RWPE1 (cell line): ENCODE measurements at regions not wholly inside any gene's neighbourhood (a gene's known extent, or its start where the extent isn't known, plus 50 kb on each side); places are given as distances from the start of the nearest gene placed in this dataset.

Source experiments
- CTCF ChIA-PET: fragments of 350-600 bp; sonication (Branson Sonifier 250); formaldehyde crosslinking; extraction: SDS; loops from one replicate; lab custom pipeline; 2021; lab: Yijun Ruan, JAX
- POLR2A ChIA-PET: fragments of 400-600 bp; formaldehyde crosslinking; extraction: SDS; loops from one replicate; lab custom pipeline; 2020; ENCODE audit warnings: antibody characterized with exemption; ENCODE audit not compliant: low non-redundant PET; lab: Yijun Ruan, JAX
- DNase-seq: peaks from one replicate; pipeline ENCODE4 v3.0.0; 2012; ENCODE audit warnings: low spot score
- H3K27ac ChIP-seq: fragments of 450-650 bp; 2 replicates; pipeline ENCODE4 v1.5.1; 2017
- TF ChIP-seq, protein P1 (sequence below): fragments of 450-650 bp; conservative IDR thresholded peaks from 2 replicates; pipeline ENCODE4 v1.5.1; 2017; ENCODE audit warnings: low read depth, mild to moderate bottlenecking

DNA sequence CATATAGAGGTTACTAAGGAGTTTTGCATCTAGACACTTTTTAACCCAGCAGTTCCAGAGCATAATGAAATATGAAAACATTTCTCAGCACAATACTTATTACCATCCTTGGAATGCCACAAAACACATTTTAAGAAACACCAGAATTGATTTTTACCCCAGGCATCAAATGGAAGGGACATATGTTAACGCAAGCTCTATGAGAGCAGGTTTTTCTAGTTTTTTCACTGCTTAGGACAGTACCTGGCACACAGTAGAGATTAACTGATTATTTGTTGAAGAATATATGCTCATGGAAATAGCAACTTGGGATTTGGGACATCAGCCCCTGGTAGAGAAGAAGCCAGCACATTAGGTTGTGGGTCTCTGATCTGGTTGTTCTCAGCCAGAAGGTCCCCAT is 67.0 kb upstream of the ARID5B start:
- ChIA-PET CTCF (no interaction called here), POLR2A (no interaction called here)
- DNase-seq: no peak
- TF ChIP-seq, protein P1, sequence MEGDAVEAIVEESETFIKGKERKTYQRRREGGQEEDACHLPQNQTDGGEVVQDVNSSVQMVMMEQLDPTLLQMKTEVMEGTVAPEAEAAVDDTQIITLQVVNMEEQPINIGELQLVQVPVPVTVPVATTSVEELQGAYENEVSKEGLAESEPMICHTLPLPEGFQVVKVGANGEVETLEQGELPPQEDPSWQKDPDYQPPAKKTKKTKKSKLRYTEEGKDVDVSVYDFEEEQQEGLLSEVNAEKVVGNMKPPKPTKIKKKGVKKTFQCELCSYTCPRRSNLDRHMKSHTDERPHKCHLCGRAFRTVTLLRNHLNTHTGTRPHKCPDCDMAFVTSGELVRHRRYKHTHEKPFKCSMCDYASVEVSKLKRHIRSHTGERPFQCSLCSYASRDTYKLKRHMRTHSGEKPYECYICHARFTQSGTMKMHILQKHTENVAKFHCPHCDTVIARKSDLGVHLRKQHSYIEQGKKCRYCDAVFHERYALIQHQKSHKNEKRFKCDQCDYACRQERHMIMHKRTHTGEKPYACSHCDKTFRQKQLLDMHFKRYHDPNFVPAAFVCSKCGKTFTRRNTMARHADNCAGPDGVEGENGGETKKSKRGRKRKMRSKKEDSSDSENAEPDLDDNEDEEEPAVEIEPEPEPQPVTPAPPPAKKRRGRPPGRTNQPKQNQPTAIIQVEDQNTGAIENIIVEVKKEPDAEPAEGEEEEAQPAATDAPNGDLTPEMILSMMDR: no peak
- H3K27ac ChIP-seq: peak overlapping the region; percentile 50

DNA sequence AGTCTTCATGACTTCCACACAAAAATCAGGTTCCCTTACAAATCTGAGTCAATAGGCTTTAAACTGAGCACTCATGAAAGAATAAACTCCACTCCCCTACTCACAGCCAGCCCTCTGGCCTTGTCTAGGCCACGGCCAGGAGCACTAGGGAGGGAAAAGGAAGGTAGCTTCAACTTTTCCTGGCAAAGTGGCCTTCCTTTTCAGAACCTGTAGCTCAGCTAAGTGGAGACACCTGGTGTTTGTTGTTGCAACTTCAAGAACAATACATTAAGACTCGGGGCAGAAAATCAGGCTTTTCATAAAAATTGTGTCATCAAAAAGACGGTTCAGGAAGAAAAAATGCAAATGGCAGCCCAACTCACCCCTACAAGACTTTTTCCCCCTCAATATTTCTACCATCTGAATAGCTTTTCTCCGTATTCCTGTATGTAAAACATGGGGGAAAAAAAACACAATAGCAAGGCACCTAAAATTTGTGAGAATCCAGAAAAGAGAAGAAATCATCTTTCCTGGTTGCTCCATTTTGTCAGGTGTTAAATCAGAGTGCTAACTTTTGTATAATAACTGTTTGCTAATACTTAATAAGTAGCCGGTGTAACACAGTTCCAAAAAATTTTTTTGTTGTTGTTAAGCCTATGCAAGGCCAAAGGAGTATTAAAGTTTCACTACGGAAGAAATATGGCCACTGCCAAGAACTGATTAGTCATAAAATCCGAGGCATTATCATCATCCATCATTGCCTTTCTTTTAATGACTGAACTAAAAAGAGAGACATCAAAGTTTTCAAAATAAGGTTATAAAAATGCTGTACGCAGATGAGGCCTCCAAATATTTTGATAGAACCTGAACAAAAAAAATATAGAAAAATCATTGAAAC is 66.2 kb upstream of the ARID5B start:
- TF ChIP-seq, protein P1: 0 out of 2 replicates have a peak, but pooled peaks have one; percentile 21
- ChIA-PET CTCF (interaction anchor here (0.5 kb wide), 1 partner anchor 136 kb away, joined by 3 read pairs; no protein-coding TSS in a partner anchor), POLR2A (no interaction called here)
- peak overlapping the region; percentile 50 for H3K27ac ChIP-seq
- DNase-seq: peak; percentile 26

DNA sequence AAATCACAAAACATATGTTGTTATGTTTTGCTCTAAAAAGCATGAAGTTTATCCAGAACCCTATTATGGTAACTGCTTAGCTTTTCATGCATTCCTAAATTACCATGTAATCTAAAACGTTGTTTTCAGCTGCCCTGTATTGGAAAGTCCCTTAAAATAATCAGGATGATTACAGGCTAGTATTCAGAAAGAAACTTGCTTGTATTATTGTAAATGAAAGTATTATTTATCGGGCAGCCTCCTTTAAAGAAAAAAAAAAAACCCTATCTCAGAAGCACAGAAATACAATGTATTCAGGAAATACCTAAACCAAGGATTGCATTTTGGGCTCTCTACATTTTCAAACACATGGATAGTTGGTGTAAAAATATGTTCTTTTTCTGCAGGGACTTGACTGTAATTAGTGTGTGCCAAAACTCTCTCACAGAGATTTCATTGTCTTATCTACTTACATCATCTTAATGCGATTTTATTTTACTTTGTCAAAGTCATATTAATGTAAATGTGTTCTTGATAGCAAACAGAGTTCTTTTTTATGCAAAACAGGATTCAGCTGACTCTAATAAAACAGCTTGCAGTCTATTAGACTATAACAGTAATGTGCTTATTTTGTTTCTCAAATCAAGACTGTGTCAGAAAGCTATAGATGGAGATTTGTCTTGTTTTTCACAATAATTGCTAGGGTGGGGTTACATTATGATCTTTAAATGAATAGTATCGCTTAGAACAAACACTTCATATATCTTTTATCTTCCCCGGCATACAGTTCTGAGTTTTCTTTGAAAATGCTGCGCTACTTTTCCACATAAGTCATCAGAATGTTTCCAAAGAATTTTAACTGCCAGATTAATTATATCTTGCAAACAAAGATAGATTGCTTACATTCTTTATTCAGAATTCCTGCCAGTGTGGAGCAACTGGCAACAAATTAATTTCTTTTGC is 65.3 kb upstream of the ARID5B start:
- no peak for DNase-seq
- ChIA-PET POLR2A (no interaction called here), CTCF (interaction anchor here (0.6 kb wide), 1 partner anchor 61 kb away, joined by 5 read pairs; no protein-coding TSS in a partner anchor)
- TF ChIP-seq, protein P1: no peak
- no peak overlapping the region for H3K27ac ChIP-seq

DNA sequence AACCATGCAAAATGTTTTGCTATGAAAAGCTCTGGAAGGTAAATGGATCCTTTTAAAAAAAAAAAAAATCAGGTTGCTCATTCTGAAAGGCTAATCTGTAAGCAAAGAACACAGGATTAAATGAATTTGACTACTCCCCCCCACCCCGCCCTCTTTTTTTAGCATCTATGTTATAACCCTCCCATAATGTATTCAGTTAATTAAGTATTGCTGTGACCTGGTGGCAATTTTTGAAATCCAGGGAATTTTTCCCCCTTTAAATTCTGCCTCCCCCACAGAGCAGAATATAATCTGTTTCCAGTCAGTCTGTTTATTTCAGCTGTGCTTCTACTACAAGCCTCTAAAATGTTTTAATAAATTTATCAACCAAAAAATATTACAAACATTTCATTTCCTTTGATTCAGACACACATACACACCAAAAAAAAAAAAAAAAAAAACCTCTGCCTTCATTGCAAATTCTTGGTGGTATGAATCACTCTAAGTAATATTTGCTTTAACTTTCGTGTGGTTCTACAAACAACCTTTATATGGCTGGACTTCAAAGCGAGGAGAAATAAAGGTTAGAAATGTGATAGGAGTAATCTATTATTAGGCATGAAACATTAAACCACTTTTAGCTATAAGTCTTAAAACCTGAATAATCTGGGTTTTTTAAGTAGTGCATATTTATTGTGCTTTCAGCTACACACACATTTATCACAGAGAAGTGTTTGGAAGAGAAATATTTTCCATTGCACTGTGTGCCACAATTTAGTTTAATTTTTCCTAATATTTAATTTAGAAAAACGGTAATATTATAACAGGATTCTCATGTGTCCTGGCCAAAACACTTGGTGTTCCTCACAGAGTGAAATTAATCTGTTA is 64.4 kb upstream of the ARID5B start:
- no peak overlapping the region for H3K27ac ChIP-seq
- ChIA-PET POLR2A (no interaction called here), CTCF (interaction anchor here (0.8 kb wide), 1 partner anchor 11 kb away, joined by 3 read pairs; no protein-coding TSS in a partner anchor)
- TF ChIP-seq, protein P1: no peak
- DNase-seq: peak; percentile 68

DNA sequence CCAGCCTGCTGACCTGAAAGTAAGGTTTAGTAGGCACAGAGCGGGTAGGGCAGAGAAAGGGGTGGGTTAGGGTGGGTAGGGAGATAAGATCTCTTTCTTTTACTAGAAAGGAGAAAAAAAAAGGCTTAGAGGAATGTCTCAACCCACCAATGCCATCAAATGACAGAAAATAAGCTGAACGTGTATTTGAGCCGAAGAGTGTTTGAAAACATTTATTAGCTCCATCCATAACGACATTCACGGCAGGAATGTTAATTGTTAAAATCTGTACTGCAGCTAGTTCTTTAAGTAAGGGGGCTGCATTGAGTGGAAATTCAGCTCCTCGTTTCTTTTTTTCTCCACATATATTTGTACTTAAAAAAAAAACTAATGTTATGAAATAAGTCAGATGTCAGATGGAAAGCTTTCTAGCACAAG is 63.7 kb upstream of the ARID5B start:
- TF ChIP-seq, protein P1: no peak
- DNase-seq: no peak
- POLR2A ChIA-PET: no interaction called here
- no peak overlapping the region for H3K27ac ChIP-seq
- CTCF ChIA-PET: interaction anchor here (0.6 to 0.8 kb wide), 2 partner anchors 11 to 27 kb away, joined by 3 read pairs; no protein-coding TSS in a partner anchor
